ENCODE measurements at regions not wholly inside any gene's neighbourhood (a gene's known extent, or its start where the extent isn't known, plus 50 kb on each side); places are given as distances from the start of the nearest gene placed in this dataset.

- TF ChIP-seq CTCF (IDR thresholded peaks at IDR 0.05; ENCODE audit: low read depth, low read length), result no peak
- TF ChIP-seq MAX (IDR thresholded peaks at IDR 0.05; ENCODE audit: low read depth, low read length), result no peak
- no peak for TF ChIP-seq POLR2A (IDR thresholded peaks at IDR 0.05; ENCODE audit: extremely low read depth, insufficient read length)
Measured at GRCh38 chr9:135239769-135240141, 152.3 kb downstream of the OLFM1 start.

Measured in NB4 (cell line).